Eye (tissue), 1 donor: ENCODE measurements at regions not wholly inside any gene's neighbourhood (a gene's known extent, or its start where the extent isn't known, plus 50 kb on each side); places are given as distances from the start of the nearest gene placed in this dataset.
"Not testable (repeated sequence)": the region's sequence is repeated elsewhere in the genome, so short reads cannot be mapped to it uniquely, and the experiment has no call there.

Experiments used
- DNase-seq: peaks from one replicate; pipeline ENCODE4 v3.0.0-alpha.2; 2015

DNA sequence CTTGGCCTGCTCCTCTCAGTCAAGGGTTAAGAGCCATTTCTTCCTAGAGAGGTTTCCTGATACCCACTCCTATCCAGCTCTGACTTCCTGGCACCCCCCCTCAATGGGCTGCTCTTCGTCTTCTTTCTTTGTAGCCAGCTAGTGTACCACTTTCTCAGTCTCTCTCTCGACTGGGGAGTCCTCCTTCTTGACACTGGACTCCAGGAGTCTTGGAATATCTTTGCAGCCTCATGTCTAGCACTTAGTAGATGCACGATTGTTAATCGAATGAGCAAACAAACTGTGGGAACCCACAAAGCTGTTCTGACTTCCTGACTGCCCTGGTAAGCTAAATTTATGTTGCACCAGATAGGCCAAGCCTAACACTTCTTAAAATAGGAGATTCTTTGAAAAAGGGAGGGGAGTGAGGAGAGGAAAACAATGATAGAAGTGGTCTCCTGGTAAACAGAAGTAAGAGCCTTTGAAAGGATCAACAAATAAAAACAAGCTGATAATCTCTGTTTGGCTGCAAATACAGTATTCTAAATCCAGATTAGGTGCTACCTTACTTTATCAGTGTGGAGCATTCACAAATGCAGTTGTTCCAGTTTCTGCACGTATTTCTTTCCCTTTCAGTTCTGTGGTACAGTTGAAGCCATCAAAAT, 160.1 kb upstream of the CITED2 start:
- no peak for DNase-seq

DNA sequence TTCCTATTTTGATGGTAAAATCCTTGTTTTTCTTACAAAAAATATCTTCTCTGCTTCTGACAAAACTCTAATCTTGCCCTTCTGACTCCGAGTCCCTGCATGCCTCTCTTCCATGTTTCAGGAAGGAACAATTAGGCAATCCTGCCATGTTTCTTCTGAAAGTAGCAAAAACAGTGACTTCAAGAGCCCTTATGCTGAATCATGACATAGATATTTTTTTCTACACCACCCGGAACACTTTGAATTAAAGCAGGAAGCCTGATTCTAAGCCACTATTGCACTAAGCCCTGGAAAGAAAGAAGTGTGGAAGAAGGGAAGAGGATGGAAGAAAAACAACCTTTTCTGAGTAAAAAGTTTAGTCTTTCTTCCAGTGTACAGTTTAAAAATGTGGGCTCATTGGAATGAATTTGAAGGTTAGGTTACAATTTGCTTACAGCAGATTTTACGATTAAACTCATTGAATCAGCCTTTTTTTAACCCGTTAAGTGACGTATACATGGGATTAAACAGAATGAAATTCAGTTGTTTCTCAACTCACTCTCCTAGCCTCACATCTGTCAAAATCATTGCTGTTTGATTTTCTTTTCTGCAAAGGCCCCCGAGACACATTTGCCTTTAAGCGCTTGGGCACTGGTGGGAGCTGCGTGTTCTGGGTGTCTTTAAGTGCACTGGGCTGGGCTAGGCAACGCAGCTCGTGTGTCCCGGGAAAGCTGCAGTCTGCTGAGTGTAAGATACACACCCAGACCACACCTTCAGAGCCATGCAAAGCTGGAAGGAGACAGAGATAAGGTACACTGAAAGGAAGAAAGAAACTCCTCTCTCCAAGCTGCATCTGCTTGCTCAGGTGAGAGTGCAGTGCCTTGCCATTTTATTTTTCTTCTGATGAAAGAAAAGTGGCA, 159.4 kb upstream of the CITED2 start:
- DNase-seq: peak; percentile 14

DNA sequence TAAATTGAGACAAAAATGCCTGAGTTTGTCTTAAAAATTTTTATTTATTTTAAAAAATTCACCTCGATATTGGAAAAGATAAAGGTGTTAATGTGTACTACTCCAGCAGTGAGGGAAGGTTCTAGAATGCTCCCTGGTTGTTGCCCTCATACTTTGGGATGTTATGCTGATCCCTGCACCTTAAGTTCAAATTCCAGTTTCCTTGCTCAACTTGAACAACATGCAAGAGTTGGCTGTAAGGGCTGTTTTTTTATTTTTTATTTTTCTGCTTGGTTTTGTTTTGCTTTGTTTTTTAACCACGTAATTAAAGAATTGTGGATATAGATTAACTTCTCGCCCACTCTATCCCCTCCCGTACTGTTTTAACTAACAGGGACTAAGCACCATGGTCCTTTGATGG, 158.7 kb upstream of the CITED2 start:
- no peak for DNase-seq

DNA sequence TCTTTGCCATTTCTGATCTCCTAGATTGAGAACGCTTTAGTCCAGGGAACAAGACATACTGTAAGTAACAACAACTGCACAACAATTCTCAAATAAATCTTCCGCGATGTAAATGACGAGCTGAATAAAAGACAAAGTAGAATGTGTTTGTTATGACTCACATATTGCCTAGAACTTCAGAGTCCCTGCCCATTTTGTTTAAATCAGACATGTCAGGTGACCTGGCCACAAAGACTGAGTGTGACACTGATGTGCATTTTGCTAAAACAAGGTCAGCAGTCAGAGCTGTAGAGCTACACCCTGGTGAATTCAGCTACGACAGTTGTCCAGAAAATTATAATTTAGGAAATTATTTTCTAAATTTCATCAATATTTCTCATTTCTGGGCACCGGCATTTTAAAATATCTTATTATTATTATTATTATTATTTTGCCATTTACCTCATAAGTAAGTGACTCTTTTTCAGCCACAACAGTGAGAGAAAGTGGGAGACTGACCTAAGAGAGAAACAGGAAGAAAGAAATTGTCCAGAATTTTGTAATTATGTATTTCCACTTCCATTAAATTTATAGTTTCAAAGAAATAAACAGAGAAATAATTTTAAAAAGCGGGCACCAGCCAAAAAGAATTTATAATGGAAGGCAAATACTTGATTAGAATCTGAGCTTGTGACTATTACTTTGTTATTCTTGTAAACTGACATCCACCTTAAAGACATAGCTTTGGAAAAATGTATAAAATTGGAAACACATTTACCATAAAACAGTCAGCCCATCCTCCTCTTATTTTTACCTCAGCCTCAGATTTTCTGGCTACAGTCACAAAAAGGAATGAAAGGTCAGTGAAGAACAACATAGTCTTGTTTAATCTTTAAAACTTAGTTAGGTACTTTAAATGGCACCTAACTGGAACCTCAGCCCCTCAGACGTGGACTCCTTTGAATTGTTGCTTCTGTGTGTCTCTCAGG, 157.0 kb upstream of the CITED2 start:
- peak; percentile 25 for DNase-seq

DNA sequence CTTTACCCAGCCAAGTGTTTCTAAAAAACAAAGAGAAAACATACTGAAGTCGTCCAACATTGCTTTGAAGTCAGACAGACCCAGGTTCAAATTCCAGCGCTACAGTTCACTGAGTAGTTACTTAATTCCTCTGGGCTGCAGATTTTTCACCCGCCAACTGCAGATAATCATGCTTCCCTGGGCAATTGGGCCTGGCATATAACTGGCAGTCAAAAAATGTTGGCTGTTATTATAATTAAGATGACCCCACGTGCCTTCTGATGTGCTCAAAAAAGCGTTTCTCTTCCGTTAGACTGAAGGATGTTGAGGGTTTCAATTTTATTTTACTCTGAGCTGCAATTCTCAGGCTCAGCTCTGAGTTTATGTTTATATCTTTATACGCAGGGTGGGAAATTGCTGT, 156.1 kb upstream of the CITED2 start:
- DNase-seq: no peak

DNA sequence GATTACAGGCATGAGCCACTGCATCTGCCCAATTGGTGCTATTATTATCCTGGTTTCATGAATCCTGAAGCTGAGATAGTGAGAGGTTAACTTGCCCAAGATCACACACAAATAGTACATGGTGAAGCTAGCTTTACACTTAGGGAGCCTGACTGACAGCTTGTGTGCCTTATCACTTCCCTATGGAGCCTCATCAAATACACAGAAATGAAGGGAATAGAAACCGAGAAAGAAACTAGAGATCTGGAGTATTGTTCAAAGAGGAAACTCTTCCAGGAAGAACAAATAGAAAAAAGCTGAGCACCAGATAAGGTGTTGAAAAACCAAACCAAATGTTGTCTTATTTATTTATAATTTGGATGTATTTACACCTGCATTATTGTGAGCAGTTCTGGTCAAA, 155.0 kb upstream of the CITED2 start:
- DNase-seq: no peak

DNA sequence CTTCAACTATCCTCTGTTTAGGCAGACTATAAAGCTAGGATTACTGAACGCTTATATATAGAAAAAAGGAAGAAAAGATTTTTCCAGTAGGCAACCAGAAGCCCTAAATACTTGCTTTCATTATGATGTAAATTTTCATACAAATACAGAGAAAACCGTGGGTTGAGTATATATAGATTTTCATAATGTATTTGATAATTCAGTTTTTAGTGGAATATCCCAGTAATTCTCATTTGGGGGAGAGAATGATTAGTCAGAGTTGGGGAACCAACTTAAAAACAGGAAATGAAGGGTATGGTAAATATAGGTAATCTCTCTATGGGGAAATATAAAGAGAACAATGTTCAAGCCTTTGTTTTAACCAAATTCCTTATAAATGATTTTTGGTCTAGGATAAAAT, 154.0 kb upstream of the CITED2 start:
- no peak for DNase-seq

DNA sequence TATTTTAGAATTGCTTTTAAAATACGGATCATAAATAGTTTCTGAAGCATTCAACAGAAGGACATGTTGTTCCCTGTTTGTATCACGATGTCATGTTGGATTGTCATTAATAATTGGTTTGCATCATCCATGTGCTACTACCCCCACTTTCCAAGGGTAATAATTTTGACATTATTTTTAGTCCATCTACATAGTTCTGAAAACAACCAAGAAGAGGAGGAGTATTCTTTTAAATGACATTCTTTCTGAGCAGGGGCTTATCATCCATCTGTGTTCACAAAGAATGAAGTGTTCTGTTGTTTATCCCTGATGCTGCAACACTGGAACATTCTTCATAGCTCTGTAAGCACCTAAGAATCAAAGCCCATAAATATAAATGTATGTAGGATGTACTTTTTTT, 151.0 kb upstream of the CITED2 start:
- DNase-seq: no peak

DNA sequence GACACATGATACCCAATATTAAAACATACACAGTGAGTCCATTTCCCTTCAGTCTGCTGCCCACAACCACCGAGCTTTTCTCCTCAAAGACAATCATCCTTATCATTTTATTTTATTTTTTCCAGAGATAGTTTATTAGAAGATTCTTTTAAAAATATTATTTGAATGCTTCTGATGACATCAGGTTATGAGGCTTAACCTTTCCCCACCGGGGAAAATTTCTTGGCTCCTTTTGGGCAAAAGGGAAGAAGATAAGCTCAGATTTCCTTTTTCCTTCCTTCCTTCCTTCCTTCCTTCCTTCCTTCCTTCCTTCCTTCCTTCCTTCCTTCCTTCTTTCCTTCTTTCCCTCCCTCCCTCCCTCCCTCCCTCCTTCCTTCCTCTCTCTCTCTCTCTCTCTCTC, 149.5 kb upstream of the CITED2 start:
- no peak for DNase-seq

DNA sequence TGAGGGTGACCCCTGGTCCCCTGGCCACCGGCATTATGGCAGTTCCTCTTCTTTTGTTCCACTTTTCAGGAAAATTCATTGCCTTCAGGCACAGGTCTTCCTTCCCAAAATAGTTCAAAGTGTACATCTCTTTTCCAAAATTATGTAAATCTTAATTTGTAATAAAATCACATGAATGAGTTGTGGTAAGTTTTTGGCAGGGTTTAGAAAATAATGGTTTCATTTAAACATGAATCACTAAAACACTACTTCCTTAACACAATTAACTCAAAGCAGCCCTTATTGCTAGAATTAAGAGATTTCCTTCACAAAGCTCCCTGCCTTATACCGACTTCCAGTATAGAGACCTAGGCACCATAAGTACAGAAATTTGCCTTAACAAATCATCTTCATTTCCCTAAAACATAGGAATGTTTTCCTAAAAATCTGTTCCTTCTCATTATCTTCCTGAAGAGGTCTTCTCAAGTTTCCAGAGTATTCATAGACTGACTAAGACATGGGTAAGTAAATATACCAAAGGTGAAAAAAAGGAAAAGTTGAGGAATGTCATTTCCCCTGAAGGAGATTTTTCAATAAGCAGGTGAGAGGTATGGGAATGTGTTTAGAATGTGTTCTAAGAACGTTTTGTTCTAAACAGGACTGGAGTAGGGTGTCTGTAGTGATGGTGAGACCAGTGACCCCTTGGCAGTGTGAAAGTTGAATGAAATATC, 148.2 kb upstream of the CITED2 start:
- no peak for DNase-seq

DNA sequence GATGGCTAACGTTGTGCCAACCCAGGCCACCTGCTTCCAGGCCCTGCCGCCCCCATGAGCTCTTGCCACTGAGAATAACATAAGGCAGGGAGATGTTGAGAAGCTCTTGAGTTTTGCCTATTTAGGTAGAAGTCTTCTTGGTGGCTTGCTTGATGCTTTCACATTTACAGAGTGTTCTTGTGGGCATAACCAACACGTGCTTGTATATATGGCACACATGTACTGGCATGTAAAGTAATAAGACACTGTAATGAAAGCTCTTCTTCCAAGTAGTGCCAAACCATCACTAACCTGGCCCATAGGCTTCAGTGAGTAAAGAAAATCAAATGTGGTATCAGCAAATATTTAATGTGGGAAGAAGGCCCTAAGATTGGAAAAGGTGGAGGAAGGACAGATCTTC, 146.9 kb upstream of the CITED2 start:
- DNase-seq: no peak

DNA sequence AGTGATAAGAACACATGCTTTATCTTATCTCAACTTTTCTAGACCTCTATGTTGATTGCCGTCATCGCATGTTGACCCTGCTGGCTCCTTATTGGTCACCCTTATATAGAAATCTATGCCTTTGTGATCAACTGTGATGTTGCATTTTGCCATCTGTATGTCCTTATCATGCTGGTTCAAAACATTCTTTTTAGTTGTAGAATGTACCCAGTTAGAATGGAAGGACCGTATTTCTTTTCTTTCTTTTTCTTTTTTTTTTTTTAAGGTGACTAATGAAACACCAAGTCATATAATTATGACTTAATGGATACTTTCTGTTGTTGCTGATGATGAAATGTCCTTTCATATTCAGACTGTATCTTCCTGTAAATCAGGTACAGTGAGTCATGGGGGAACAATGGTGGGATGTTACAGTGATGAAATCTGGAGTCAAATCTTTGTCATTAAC, 145.9 kb upstream of the CITED2 start:
- DNase-seq: no peak

DNA sequence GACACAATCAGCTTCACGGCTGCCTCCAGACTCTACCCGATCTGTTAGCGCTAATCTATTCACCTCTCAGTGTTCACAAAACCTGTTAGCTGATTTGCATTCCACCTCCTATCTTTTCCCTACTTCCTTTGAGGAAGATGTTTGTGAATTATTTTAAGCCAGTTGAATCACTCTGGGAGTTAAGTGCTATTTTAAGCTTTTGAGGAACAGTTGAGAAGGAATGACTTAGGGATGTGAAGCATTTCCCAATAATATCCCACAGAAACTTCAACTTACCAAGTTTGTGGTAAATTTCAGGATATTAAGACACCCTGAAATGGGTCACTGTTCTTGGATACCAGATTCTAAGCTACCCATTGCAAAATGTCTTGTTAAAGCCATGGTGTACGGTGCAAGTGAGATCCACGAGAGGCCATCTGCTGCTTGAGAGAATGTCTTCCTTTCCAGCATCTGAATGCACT, 145.2 kb upstream of the CITED2 start:
- DNase-seq: no peak

DNA sequence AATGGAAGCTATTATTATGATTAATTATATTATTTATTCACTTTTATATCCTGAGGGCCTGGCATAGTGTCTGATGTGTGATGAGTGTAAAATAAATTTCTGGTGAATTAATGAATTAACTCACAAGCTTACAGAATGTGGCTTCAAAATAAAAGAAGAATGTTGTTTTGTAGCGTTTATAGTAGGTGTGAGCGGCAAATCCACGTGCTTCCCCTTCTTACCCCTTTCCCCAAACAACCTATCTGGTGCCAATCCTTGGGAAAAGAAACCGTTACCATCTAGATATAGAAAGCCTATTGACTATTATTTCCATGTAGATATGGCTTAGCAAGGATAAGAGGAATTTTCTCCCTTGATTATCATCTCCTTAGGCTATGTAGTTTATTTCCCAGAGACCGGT, 144.6 kb upstream of the CITED2 start:
- no peak for DNase-seq

DNA sequence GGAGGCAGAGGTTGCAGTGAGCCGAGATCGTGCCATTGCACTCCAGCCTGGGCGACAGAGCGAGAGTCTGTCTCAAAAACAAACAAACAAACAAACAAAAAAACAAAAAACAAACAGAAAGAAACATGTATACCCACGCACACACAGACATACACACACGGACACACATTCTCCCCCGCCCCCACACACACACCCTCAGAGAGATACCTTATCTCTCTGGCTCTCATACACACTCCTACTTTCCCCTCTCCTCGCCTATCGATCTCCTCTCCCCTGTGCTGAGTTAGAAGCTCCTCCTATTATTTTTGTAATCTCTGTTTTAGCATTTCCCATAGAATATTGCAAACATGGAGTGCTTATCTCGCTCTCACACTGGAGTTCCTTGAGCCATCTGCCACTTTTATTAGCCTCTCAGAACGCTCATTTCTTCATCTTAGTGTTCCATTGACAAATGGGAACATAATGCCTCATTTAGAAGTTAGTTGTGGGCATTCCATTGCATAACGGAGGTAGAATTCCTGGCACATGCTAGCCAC, 144.2 kb upstream of the CITED2 start:
- no peak for DNase-seq

DNA sequence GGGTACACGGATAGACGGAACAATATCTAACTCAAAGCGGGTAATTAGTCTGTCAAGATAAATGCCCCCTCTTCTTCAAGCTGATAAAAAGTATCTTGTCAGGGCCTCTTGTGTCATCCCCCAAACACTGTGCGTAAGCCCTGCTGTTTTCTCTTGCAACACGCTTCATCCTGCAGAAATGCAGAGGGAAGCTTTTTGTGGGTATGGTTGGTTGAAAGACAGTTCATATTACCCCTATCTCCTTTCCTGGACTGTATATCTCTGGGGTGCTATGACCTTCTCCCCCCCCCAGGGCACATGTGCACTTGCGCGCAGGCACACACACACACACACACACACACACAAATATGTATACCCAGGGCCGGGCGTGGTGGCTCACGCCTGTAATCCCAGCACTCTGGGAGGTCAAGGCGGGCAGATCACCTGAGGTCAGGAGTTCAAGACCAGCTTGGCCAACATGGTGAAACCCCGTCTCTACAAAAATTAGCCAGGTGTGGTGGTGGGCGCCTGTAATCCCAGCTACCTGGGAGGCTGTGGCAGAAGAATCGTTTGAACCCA, 143.6 kb upstream of the CITED2 start:
- DNase-seq: not testable (repeated sequence)

DNA sequence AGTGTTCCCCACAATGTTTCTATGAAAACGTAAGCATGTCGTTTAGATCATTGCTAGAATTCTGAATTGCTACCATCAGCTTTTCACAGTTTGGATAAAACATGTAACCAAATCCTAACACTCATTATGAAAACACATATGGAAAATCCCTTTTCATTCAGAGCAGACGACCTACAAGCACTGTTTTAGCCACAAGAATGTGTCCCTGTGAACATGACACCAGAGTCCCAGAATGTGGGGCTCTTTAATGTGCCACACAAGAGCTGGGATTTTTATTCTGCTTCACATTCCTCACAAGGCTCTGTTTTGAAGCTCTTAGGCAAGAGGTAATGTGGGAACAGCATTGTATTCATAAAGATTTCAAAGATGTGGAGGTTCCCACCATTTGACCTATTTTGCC, 141.1 kb upstream of the CITED2 start:
- peak; percentile 22 for DNase-seq

DNA sequence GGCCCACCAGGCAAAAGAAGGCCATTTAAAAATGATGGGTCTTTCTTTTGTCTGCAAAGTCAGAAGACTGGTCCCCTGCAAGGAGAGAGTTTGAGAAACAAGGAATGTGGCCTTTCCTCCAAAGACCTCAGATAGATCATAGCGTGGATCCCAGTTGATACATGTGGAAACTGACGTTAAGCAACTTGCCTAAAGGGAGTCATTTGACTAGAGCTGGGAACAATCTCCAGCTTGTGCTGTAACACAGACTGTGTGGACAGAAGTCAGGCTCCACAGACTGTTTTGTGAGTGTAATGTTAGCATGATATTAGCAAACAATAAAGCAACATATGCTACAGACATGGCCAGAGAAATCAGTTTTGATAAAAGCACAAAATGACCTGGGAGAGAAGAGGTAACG, 140.4 kb upstream of the CITED2 start:
- no peak for DNase-seq

DNA sequence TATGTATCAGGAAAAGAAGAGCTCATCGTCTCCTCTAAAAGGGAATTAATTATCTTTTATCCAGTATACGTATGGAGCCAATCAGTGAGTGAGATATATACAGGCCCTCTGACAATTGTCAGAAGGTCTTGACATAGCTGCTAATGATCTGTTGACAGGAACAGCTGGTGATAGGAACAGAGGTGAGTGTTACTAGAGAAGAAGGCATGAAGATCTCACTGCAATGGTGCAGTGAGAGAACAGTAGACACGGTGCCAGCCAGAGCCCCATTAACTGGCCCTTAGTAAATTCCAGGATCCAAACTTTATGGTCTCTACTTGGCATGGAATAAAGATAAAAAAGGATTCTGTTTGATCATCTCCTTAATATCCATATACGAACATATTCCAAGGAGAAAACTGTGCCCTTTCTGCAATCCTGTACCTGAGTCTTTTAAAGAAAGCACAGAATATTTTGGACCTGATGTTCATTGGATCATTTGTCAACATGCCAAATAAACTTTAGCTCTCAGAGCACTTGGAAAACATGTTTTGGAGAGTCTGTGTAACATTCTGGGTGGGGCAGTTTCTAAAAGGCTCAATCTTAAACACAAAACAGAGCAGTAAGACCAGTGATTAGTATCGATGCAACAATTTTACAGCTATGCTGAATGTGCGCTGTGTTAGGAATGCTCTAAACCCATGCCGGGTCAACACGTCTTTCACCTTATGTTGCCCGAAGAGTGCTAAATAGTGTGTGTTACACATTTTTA, 135.8 kb upstream of the CITED2 start:
- DNase-seq: no peak

DNA sequence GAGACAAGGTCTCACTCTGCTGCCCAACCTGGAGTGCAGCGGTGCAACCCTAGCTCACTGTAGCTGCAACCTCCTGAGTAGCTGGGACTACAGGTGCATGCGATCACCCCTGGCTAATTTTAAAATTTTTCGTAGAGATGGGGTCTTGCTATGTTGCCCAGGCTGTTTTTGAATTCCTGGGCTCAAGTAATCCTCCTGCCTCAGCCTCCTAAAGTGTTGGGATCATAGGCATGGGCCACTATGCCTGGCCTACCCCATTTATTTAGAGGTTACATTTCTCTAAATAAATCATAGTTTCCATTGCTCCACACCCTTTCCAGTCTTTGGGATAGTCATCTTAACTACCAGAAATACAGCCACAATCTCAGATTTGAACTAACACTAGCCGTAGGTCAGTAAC, 134.7 kb upstream of the CITED2 start:
- no peak for DNase-seq

DNA sequence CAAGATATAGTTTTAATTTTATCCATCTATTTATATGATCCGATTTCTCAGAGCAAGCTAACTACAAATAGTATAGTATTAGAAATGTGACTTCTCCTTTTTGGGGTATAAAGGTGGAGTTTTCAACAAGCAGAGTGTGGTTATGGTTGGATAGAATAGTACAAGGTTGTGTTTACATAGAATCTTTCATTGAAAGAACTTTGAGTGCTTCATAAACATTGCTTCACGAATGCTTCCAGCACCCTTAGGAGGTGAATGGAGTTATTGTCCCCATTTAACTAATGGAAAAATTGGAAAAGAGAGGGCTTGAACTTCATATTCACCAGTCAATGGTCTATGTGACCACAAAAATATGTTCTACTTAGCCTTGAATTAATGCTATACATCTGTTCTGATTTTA, 134.1 kb upstream of the CITED2 start:
- no peak for DNase-seq
